ENCODE measurements at regions not wholly inside any gene's neighbourhood (a gene's known extent, or its start where the extent isn't known, plus 50 kb on each side); places are given as distances from the start of the nearest gene placed in this dataset.

DNA sequence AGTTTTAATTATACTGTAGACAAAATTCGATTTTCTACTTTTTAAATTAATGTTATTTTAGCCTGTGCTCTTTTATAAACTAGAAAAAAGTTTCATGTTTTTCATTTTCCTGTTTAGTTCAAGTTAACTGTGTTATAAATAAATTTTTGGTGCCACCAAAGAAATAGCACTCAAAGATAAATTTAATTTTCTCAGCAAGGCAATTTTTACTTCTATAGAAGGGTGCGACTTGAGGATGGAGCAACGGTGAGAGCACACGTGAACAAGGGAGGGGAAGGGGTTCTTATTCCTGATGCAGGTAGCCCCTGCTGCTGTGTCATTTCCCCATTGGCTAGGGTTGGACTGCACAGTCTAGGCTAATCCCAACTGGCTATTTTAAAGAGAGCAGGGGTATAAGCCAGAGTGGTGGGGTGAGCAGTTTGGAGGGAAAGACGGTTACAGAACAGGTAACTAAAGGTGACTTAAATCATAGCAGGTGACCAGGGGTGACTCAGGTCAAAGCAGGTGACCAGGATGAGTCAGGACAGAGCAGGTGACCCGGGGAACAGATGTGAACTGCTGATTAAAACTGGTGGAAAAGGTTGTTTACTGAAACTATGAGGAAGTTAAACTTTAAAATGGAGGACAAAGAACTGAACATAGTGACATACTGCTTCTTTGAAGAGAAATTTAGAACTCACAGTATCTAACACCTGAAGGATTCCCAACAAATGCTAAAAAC is 104.6 kb upstream of the GPBP1 start:
- H3K4me1 ChIP-seq (replicated peaks in 1 of 2; ENCODE audit: control insufficient read depth in 2 of 2, insufficient read depth in 2 of 2, low read length in 2 of 2) = peaks cover 0 to 4% of the 10 kb centered on the region in 2 experiments; a peak in 2 of 5 replicates
- H3K27ac ChIP-seq (ENCODE audit: extremely low read depth, low read depth, low read length) = no peak overlapping the region
- DNase-seq (ENCODE audit: extremely low read depth in 1 of 4, low spot score in 3 of 4) (no peak), FAIRE-seq (no peak), ATAC-seq (no peak)
- in situ Hi-C loops (cut with MboI) (no loop called here), intact Hi-C loops (cut with micrococcal nuclease) (no loop called here)
- ChIA-PET CTCF (ENCODE audit: low intra/inter-chr PET ratio) (no interaction called here), POLR2A (no interaction called here)
- no peak overlapping the region for H3K9ac ChIP-seq (ENCODE audit: insufficient read depth in 1 of 2, low read depth in 2 of 2, low read length in 2 of 2)
- peak in 1 of 2 experiments; percentile 67; a peak in 2 of 3 replicates for TF ChIP-seq CBX3 (IDR thresholded peaks at IDR 0.05; ENCODE audit: borderline replicate concordance in 1 of 2, low read length in 2 of 2)
- TF ChIP-seq TRIM28 (IDR thresholded peaks at IDR 0.05) = peak; percentile 41; the same call in 1 of the 2 replicates
- 0 out of 2 replicates have a peak, but pooled peaks have one; percentile 30 for TF ChIP-seq ZEB2 (IDR thresholded peaks at IDR 0.05)
- TF ChIP-seq ZNF512 (tag; IDR thresholded peaks at IDR 0.05) = no peak
- TF ChIP-seq GATAD2A (IDR thresholded peaks at IDR 0.05) = no peak
- peak; percentile 84 for TF ChIP-seq ZNF280A (IDR thresholded peaks at IDR 0.05; ENCODE audit: low read depth, partially characterized antibody)
- peak; percentile 65 for TF ChIP-seq FOSL1 (tag; conservative IDR thresholded peaks at IDR 0.05)
- TF ChIP-seq JUND (IDR thresholded peaks at IDR 0.05; ENCODE audit: borderline replicate concordance, low read depth, low read length) = 0 out of 2 replicates have a peak, but pooled peaks have one; percentile 12
- peak; percentile 31; the same call in 1 of the 3 replicates for TF ChIP-seq JUND (tag; IDR thresholded peaks at IDR 0.05; ENCODE audit: borderline replicate concordance, low read depth, low read length)
- TF ChIP-seq GMEB1 (CRISPR knock-in tag; IDR thresholded peaks at IDR 0.05) = no peak
- no peaks in the 10 kb centered on the region for H3K36me3 ChIP-seq (ENCODE audit: control insufficient read depth, insufficient read depth, low read length)
- peaks cover 6% of the 10 kb centered on the region for H3K9me3 ChIP-seq (replicated peaks; ENCODE audit: control insufficient read depth, insufficient read depth, low read depth, low read length)
- H3K4me3 ChIP-seq = no peak overlapping the region
- peaks cover 0 to 4% of the 10 kb centered on the region in 2 experiments; a peak in 1 of 5 replicates for H3K27me3 ChIP-seq (ENCODE audit: control insufficient read depth in 2 of 2, insufficient read depth in 2 of 2, low read length in 2 of 2)
- no peaks in the 10 kb centered on the region for H3K9me1 ChIP-seq (ENCODE audit: control insufficient read depth, insufficient read depth, low read length)
- H3K4me2 ChIP-seq (ENCODE audit: insufficient read depth, low read length) = no peak overlapping the region
- H3K79me2 ChIP-seq (ENCODE audit: control insufficient read depth, insufficient read depth, low read length) = no peaks in the 10 kb centered on the region
- H4K20me1 ChIP-seq (replicated peaks; ENCODE audit: control insufficient read depth, insufficient read depth, low read length) = no peaks in the 10 kb centered on the region
- H2AFZ ChIP-seq (ENCODE audit: low read depth, low read length) = no peak overlapping the region
- 49% methylated on average over 6 of the region's 6 CpGs for whole genome bisulfite sequencing (ENCODE audit: insufficient coverage, low coverage, missing lambda C conversion rate)
- BruUV-seq (replicated peaks) = no TSS peak
